Adrenal gland (tissue), 9 donors: ENCODE measurements at regions not wholly inside any gene's neighbourhood (a gene's known extent, or its start where the extent isn't known, plus 50 kb on each side); places are given as distances from the start of the nearest gene placed in this dataset.

Source experiments
- DNase-seq, 7 donors: peaks; one replicate each; pipeline ENCODE4 v3.0.0-alpha.2; 2019 to 2020
- H3K27ac ChIP-seq, 5 donors: fragments of 200-600 bp; sonication (generic) in 4 of 5; 1 replicate in 3 of 5; 2 replicates in 2 of 5; pipeline versions ENCODE4 v1.5.1 to v1.8.0; 2016 to 2020; ENCODE audit warnings: mild to moderate bottlenecking in 1 of 5
- H3K27me3 ChIP-seq: fragments of 200-600 bp; 2 replicates; pipeline ENCODE4 v1.8.0; 2021
- H3K36me3 ChIP-seq, 2 donors: fragments of 200-600 bp; replicated peaks in 1 of 2; 1 replicate in 1 of 2; 2 replicates in 1 of 2; pipeline versions ENCODE4 v1.5.1 to v1.8.0; 2018 to 2022
- H3K4me1 ChIP-seq, 2 donors: fragments of 200-600 bp; replicated peaks in 1 of 2; 1 replicate in 1 of 2; 2 replicates in 1 of 2; pipeline versions ENCODE4 v1.5.1 to v1.8.0; 2018 to 2021
- H3K4me3 ChIP-seq, 4 donors: fragments of 200-600 bp; sonication (generic) in 3 of 4; one replicate each; pipeline ENCODE4 v1.5.1; 2016 to 2018
- H3K9me3 ChIP-seq, 3 donors: fragments of 200-600 bp; sonication (generic) in 1 of 3; replicated peaks in 1 of 3; 1 replicate in 2 of 3; 2 replicates in 1 of 3; pipeline versions ENCODE4 v1.5.1 to v1.8.0; 2016 to 2021
- POLR2A ChIP-seq, 2 donors: fragments of 450-650 bp; IDR thresholded peaks; one replicate each; pipeline ENCODE4 v1.6.1; 2017; ENCODE audit warnings: antibody characterized with exemption in 2 of 2, mild to moderate bottlenecking in 2 of 2, moderate library complexity in 1 of 2
- WGBS, 4 donors: extraction: QIAGEN DNeasy Blood & Tissue Kit in 2 of 4; methylation state at CpG; one replicate each; pipeline versions ENCODE4 v1.1.5 to v1.1.7; 2013 to 2017; 5-methylcytosine and 5-hydroxymethylcytosine counted together
- intact Hi-C, 2 donors: fragments of 100-400 bp; cut with DNase I; formaldehyde crosslinking; loops; one replicate each; pipeline versions ENCODE4 v1.14.1 to v1.15.0; 2022 to 2023
- TF ChIP-seq, protein P1 (sequence below), 6 experiments: fragments of 450-650 bp in 4 of 6; fragments of 200-600 bp in 2 of 6; sonication (generic) in 1 of 6; IDR thresholded peaks; 1 replicate in 5 of 6; 2 replicates in 1 of 6; pipeline versions ENCODE4 v1.5.1 to v1.8.0; 2016 to 2021; ENCODE audit warnings: antibody characterized with exemption in 6 of 6, mild to moderate bottlenecking in 2 of 6, moderate library complexity in 1 of 6
- donor health status: healthy with polysubstance abuse.
- donor health status: Bipolar disorder and iron deficiency.
- donor health status: DM: yes; HTN: yes; CAD: no.
- donor health status: DM: no; HTN: no; CAD: no.
- donor health status: DM: no; HTN: no; CAD: no.

DNA sequence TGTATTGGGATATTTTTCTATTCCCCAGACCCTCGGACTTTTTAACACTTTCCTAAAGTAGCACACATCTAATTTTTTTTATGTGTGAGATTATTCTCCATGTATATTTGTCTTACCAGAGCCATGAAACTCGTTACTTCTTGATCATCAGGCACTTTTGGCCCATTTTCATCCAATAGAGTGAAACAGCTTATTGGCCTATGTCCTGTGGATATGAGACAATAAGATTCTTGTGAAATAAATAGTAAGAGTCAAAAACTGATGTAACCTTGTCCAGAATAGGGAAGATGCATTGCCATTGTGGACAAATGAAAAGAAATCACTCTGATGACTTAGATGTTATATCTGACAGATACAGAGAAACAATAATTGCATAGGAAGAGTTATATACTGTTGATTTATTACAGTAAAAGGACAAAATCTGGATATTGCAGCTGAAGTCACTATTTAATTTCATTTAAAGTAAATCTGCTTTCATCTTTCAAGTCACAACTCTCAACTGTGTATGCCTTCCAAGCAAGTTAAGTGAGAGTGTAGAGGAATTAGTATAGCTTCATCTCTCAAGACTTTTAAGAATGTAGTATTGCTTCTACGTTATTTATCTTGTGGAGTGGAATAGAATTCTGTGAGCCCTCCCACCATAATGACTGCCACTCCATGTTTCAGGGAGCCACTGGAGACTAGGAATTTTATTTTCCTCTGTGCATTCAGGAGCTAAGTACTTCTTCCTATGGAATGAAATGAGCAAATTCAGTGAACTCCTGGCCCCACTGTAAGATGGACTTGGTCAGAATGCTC is 86.9 kb downstream of the ADAMTS1 start:
- no peak for DNase-seq
- 73 to 79% (median 75%) methylated on average over 3 of the region's 3 CpGs for WGBS, 4 donors
- H3K27ac ChIP-seq = no peak overlapping the region
- intact Hi-C loops = no loop called here
- TF ChIP-seq, protein P1, sequence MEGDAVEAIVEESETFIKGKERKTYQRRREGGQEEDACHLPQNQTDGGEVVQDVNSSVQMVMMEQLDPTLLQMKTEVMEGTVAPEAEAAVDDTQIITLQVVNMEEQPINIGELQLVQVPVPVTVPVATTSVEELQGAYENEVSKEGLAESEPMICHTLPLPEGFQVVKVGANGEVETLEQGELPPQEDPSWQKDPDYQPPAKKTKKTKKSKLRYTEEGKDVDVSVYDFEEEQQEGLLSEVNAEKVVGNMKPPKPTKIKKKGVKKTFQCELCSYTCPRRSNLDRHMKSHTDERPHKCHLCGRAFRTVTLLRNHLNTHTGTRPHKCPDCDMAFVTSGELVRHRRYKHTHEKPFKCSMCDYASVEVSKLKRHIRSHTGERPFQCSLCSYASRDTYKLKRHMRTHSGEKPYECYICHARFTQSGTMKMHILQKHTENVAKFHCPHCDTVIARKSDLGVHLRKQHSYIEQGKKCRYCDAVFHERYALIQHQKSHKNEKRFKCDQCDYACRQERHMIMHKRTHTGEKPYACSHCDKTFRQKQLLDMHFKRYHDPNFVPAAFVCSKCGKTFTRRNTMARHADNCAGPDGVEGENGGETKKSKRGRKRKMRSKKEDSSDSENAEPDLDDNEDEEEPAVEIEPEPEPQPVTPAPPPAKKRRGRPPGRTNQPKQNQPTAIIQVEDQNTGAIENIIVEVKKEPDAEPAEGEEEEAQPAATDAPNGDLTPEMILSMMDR (IDR thresholded peaks at IDR 0.05) = no peak
- TF ChIP-seq POLR2A (IDR thresholded peaks at IDR 0.05) = no peak
- H3K4me3 ChIP-seq = no peak overlapping the region
- H3K27me3 ChIP-seq = peaks cover 9% of the 10 kb centered on the region
- no peaks in the 10 kb centered on the region for H3K4me1 ChIP-seq
- no peaks in the 10 kb centered on the region for H3K36me3 ChIP-seq
- no peaks in the 10 kb centered on the region for H3K9me3 ChIP-seq

DNA sequence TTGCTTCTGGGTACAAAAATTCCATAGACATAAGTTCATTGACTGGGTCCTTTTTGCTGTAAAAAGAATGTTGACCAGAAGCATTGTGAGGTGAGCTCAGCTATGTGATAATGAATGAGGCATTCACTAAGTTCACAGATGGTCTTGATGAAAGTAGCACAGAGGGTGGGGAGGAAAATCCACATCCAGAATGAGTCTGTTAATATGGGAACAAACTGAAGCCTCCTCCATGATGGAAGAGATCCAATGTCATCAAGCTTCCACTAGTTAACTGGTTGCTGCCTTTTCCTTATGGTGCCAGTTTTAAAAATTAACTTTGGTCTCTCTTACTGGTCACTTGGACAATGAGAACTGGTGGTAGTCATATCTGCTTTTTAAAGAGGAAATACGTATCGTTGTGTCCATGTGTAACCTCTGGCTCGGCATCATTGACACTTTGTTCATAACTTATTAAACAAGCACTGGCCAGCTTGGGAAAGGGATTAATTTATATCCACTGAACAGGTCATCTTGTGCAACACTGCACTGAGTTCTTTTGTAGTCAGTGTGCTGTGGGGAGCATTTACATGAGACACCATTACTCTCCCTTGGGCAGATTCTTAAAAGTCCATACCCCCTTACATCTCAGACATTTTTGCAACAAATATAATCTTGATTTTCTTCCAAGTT is 88.6 kb downstream of the ADAMTS1 start:
- Histone ChIP-seq H3K27me3 (peaks cover 9% of the 10 kb centered on the region), H3K27ac (no peak overlapping the region), H3K4me3 (no peak overlapping the region), H3K9me3 (no peaks in the 10 kb centered on the region), H3K4me1 (no peaks in the 10 kb centered on the region), H3K36me3 (no peaks in the 10 kb centered on the region)
- no peak for DNase-seq
- no peak for TF ChIP-seq POLR2A (IDR thresholded peaks at IDR 0.05)
- TF ChIP-seq, protein P1 (IDR thresholded peaks at IDR 0.05) = no peak
- intact Hi-C loops = no loop called here
- 78 to 82% (median 80%) methylated on average over 3 of the region's 3 CpGs for WGBS, 4 donors

DNA sequence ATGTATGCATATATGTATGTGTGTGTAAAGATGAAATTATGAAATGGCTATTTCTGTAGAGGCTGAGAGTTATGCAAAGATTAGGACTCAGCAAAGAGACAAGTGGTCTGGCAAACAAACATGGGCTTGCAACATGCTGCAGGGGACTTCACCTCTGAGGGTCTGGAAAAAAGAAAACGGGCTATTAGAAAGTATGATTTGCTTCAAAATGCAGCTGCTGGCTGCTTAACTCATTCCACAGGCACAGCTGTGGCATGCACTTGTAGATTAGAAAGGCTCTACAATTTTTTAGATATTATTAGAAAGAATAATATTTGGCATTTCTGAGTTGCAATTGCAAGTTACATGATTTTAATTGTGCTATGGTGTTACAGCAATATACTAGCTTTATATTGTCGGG is 90.4 kb downstream of the ADAMTS1 start:
- TF ChIP-seq, protein P1 (IDR thresholded peaks at IDR 0.05) = no peak
- TF ChIP-seq POLR2A (IDR thresholded peaks at IDR 0.05) = no peak
- Histone ChIP-seq H3K36me3 (no peaks in the 10 kb centered on the region), H3K4me1 (no peaks in the 10 kb centered on the region), H3K27me3 (peaks cover 9% of the 10 kb centered on the region), H3K4me3 (no peak overlapping the region), H3K9me3 (no peaks in the 10 kb centered on the region), H3K27ac (no peak overlapping the region)
- 79 to 88% (median 83%) methylated on average over 2 of the region's 2 CpGs for WGBS, 4 donors
- intact Hi-C loops = no loop called here
- DNase-seq = no peak

DNA sequence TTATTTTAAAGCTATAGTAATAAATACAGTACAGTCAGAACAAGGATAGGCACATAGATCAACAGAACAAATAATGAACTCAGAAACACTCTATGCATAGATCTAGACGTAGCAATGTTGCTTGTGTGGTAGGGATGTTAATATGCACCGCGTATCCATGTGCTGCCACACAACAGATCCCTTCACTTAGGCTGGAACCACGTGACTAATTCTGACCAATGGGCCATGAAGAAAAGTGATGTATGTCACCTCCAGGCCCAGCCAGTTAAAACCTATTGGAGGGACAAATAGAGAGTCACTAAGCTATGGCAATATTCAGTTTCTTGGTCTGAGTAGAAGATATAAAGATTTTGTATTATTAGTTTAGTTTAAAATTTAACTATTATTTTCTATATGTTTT is 91.4 kb downstream of the ADAMTS1 start:
- Histone ChIP-seq H3K4me1 (no peaks in the 10 kb centered on the region), H3K4me3 (no peak overlapping the region), H3K9me3 (no peaks in the 10 kb centered on the region), H3K27ac (no peak overlapping the region), H3K36me3 (no peaks in the 10 kb centered on the region), H3K27me3 (peaks cover 9% of the 10 kb centered on the region)
- intact Hi-C loops = no loop called here
- DNase-seq = no peak
- 84 to 91% (median 89%) methylated on average over 4 of the region's 4 CpGs for WGBS, 4 donors
- TF ChIP-seq, protein P1 (IDR thresholded peaks at IDR 0.05) = no peak
- TF ChIP-seq POLR2A (IDR thresholded peaks at IDR 0.05) = no peak
